SW 1271 (cell line): ENCODE measurements at regions not wholly inside any gene's neighbourhood (a gene's known extent, or its start where the extent isn't known, plus 50 kb on each side); places are given as distances from the start of the nearest gene placed in this dataset.
"Not testable (repeated sequence)": the region's sequence is repeated elsewhere in the genome, so short reads cannot be mapped to it uniquely, and the experiment has no call there.

Experiments
- DNase-seq, 2 experiments: peaks; one replicate each; lab custom pipeline; 2025; lab: John Stamatoyannopoulos, UW

DNA sequence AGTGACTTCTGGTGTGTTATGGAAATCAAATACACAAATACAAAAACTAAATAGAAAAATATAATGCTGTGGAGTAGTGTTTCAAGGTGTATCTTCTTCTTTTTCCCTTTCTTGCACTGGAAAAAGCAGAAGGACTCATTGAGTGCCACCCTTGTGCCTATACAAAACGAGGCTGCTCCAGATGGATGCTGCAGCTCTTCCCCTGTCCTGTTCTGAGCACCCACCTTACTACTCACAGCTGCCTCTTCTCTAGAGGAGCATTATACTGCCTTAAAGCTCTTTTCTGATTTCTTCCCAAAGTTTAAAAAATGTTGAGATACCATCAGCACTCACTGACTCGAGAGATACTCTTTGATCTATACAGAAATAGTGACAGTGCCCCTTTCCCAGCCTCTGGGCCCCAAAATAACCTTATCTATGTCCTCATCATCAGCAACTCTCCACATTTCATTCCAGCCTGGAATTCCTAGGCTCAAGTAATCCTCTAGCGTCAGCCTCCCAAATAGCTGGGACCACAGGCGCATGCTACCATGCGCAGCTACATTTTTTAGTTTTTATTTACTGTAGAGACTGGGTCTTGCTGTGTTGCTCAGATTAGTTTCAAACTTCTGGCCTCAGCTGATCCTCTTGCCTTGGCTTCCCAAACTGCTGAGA lies 1356.1 kb upstream of the NRXN1 start:
- DNase-seq, result no peak

GRCh38 chr2:52386433-52387030 lies 1354.6 kb upstream of the NRXN1 start:
- no peak for DNase-seq

GRCh38 chr2:52383541-52383940 lies 1351.6 kb upstream of the NRXN1 start:
- DNase-seq, result no peak

- no peak for DNase-seq
These were observed 1337.2 kb upstream of the NRXN1 start for GRCh38 chr2:52369178-52369577.

DNA sequence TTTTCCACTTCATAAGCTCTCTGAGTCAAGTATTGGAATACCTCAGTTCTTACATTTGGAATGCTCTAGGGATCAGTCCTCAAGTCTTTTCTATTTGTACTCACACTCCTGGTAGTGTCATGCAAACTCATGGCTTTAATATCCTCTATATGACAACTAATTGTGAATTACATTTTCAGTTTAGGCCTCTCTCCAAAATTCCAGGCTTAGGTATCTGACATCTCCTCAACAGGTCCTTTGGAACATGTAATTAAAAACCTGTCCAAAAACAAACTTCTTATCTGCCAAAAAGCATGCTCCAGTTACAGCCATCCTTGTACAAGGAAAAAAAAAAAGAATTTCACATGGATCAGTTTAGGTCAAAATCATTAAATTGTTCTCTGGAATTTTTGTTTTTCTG lies 1336.2 kb upstream of the NRXN1 start:
- DNase-seq, result no peak

DNA sequence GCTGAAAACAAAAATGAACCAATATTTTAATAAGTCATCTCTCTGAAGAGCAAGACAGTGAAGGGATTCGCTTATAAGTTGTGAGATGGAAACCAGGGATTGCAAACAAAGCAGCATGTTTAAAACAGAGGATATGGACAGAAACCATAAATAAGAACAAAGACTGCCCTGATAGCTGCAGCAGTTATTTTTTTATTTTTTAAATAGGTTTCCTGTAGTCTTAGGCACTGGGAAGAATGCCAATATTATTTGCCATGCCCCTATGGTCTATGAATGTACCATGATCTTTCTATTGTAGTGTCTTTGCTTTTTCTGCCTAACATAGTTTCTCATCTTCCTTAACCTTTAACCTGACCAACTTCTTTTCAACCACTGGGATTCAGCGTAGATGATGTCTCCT lies 1334.0 kb upstream of the NRXN1 start:
- DNase-seq, result no peak

- no peak for DNase-seq
These were observed 1324.6 kb upstream of the NRXN1 start for GRCh38 chr2:52356556-52356955.

- DNase-seq, result no peak
These were observed 1315.4 kb upstream of the NRXN1 start for GRCh38 chr2:52347292-52347691.

DNA sequence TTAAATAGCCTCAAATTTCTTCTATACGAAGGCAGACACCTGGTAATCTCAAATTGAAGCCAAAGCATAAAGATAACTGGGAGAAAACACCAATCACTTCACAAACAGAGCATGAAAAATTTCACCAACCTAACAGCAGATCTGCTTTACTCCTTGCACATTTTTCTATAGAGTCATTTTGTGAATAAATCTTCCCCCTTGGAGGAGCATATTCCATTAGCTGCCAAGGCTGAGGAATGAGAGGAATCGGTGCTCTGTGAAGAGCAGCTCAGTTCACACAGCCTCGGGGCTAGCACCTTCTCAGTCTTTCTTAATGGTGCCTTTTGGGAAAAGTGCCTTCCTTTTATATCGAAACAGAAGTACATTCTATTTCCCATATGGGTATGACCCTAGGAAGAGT lies 1313.7 kb upstream of the NRXN1 start:
- no peak for DNase-seq

- no peak for DNase-seq
These were observed 1313.2 kb upstream of the NRXN1 start for GRCh38 chr2:52345082-52345481.

GRCh38 chr2:52343706-52344266 lies 1311.9 kb upstream of the NRXN1 start:
- no peak for DNase-seq

- no peak for DNase-seq
These were observed 1311.1 kb upstream of the NRXN1 start for GRCh38 chr2:52343010-52343409.

- no peak for DNase-seq
These were observed 1310.5 kb upstream of the NRXN1 start for GRCh38 chr2:52342458-52342857.

- no peak for DNase-seq
These were observed 1309.8 kb upstream of the NRXN1 start for GRCh38 chr2:52341732-52342131.

GRCh38 chr2:52340171-52340570 lies 1308.2 kb upstream of the NRXN1 start:
- no peak for DNase-seq

GRCh38 chr2:52337786-52338185 lies 1305.9 kb upstream of the NRXN1 start:
- DNase-seq, result not testable (repeated sequence)

DNA sequence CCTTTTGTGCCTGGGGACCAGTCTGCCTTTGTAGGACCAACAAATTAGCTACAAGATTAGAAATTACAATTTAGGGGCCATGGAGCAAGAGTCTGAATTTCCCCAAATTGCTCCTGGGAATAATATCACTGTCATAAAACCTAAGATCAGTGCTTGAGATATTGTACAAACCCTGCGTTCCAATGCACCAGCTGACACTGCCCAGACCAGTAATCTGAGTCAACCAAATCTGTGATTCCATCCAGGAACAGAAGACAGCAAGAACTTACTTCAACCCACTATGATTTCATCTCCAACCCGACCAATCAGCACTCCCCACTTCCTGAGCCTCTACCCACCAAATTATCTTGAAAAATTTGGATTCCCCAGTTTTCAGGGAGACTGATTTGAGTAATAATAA lies 1305.0 kb upstream of the NRXN1 start:
- DNase-seq, result no peak

DNA sequence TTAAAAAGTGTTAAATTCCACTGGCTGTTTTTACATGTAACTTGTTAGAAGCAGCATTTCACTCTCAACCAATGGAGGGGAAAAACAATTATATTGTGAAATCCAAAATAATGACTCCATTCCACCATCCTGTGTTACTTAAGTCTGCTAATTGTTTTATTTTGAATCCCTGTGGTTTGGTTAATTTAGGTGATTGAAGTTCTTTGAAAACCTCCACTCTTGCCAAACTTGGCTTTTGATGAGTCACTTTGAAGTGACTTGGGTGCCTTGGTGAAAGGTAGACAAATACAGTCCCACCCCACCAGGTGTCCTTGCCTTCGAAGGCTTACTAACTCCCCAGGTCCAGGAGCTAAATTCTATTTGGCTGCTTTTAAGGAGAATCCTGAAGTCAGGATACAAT lies 1303.8 kb upstream of the NRXN1 start:
- DNase-seq, result no peak

GRCh38 chr2:52334185-52334584 lies 1302.3 kb upstream of the NRXN1 start:
- DNase-seq, result no peak

- no peak for DNase-seq
These were observed 1295.7 kb upstream of the NRXN1 start for GRCh38 chr2:52327641-52328040.

GRCh38 chr2:52314231-52314630 lies 1282.3 kb upstream of the NRXN1 start:
- no peak for DNase-seq

DNA sequence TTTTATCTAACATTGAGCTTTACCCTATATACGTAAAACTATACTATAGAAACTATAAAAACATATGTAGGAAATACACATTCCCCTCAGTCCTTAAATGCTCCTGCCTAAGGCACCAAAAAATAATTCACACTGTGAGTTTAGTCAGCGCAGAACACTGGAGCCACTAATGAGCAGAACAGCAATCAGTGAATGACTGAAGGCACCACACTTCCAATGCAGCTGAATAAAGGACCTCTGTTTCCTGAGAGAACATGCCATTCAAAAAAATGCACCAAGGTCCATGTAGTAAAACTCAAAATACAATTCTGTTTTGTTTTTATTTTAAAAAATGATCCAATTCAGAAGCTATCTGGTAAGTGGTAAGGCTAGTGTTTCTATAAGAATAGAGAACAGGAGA lies 1280.6 kb upstream of the NRXN1 start:
- no peak for DNase-seq

- DNase-seq, result no peak
These were observed 1279.9 kb upstream of the NRXN1 start for GRCh38 chr2:52311862-52312261.

GRCh38 chr2:52308156-52308555 lies 1276.2 kb upstream of the NRXN1 start:
- DNase-seq, result no peak
